Astrocyte (in vitro differentiated cells and primary cell): ENCODE measurements at regions not wholly inside any gene's neighbourhood (a gene's known extent, or its start where the extent isn't known, plus 50 kb on each side); places are given as distances from the start of the nearest gene placed in this dataset.

Source experiments
- DNase-seq: peaks from one replicate; pipeline ENCODE4 v3.0.0-alpha.2; 2010; ENCODE audit warnings: low read depth
- FAIRE-seq: peaks from 2 replicates; lab custom pipeline; 2011; peaks lifted over from hg19 to GRCh38; lab: Jason Lieb, UNC
- H2AFZ ChIP-seq: 2 replicates; pipeline ENCODE4 v1.6.0; 2012; ENCODE audit warnings: low read depth, low read length, inconsistent platforms
- H3K27ac ChIP-seq: 2 replicates; pipeline ENCODE4 v1.5.1; 2011; ENCODE audit warnings: low read depth, low read length, inconsistent platforms
- H3K27me3 ChIP-seq: 2 replicates; pipeline ENCODE4 v1.6.0; 2011; ENCODE audit warnings: low read length, inconsistent platforms; ENCODE audit not compliant: insufficient read depth
- H3K36me3 ChIP-seq: 2 replicates; pipeline ENCODE4 v1.5.1; 2011; ENCODE audit warnings: low read length, inconsistent platforms; ENCODE audit not compliant: insufficient read depth
- H3K4me1 ChIP-seq: 2 replicates; pipeline ENCODE4 v1.5.1; 2011; ENCODE audit warnings: low read length, inconsistent platforms; ENCODE audit not compliant: insufficient read depth
- H3K4me2 ChIP-seq: 2 replicates; pipeline ENCODE4 v1.6.0; 2012; ENCODE audit warnings: low read length, inconsistent platforms
- H3K4me3 ChIP-seq: 2 replicates; pipeline ENCODE4 v1.5.1; 2011; ENCODE audit warnings: low read depth, mild to moderate bottlenecking, low read length, inconsistent platforms; ENCODE audit not compliant: insufficient read depth
- H3K79me2 ChIP-seq: 2 replicates; pipeline ENCODE4 v1.6.0; 2012; ENCODE audit warnings: mild to moderate bottlenecking, low read length, inconsistent platforms; ENCODE audit not compliant: insufficient read depth
- H3K9ac ChIP-seq: 2 replicates; pipeline ENCODE4 v1.6.0; 2012; ENCODE audit warnings: mild to moderate bottlenecking, low read length, inconsistent platforms
- H3K9me3 ChIP-seq: 2 replicates; pipeline ENCODE4 v1.5.1; 2012; ENCODE audit warnings: low read depth, mild to moderate bottlenecking, low read length, inconsistent platforms; ENCODE audit not compliant: insufficient read depth
- H4K20me1 ChIP-seq: 2 replicates; pipeline ENCODE4 v1.6.0; 2012; ENCODE audit warnings: low read length, inconsistent platforms; ENCODE audit not compliant: insufficient read depth
- H3K27ac Mint-ChIP-seq: one replicate; pipeline ENCODE4 v1.8.0; 2021; ENCODE audit warnings: mild to moderate bottlenecking, mixed read lengths; ENCODE audit not compliant: unreplicated experiment
- H3K27me3 Mint-ChIP-seq: one replicate; pipeline ENCODE4 v1.8.0; 2021; ENCODE audit warnings: low read depth, mixed read lengths; ENCODE audit not compliant: unreplicated experiment
- H3K36me3 Mint-ChIP-seq: one replicate; pipeline ENCODE4 v1.8.0; 2021; ENCODE audit warnings: low read depth, mixed read lengths; ENCODE audit not compliant: unreplicated experiment
- H3K4me1 Mint-ChIP-seq: one replicate; pipeline ENCODE4 v1.8.0; 2021; ENCODE audit warnings: low read depth, mixed read lengths; ENCODE audit not compliant: unreplicated experiment
- H3K4me3 Mint-ChIP-seq: one replicate; pipeline ENCODE4 v1.8.0; 2021; ENCODE audit warnings: mild to moderate bottlenecking, moderate library complexity, mixed read lengths; ENCODE audit not compliant: unreplicated experiment
- H3K9me3 Mint-ChIP-seq: one replicate; pipeline ENCODE4 v1.8.0; 2021; ENCODE audit warnings: mild to moderate bottlenecking, mixed read lengths; ENCODE audit not compliant: unreplicated experiment
- CTCF ChIP-seq: IDR thresholded peaks from 2 replicates; pipeline ENCODE4 v1.5.1; 2011; ENCODE audit warnings: low read depth, mild to moderate bottlenecking, inconsistent platforms, low read length, moderate library complexity; ENCODE audit not compliant: insufficient read depth
- EZH2 ChIP-seq: IDR thresholded peaks from 2 replicates; pipeline ENCODE4 v1.6.1; 2012; ENCODE audit warnings: mild to moderate bottlenecking, low read length, inconsistent platforms; ENCODE audit not compliant: insufficient read depth

- H3K9me3 Mint-ChIP-seq = peaks cover 12% of the 10 kb centered on the region
- H3K27ac Mint-ChIP-seq = no peak overlapping the region
- H3K27me3 Mint-ChIP-seq = peaks cover 87% of the 10 kb centered on the region
- no peaks in the 10 kb centered on the region for H4K20me1 ChIP-seq
- H3K27ac ChIP-seq = no peak overlapping the region
- FAIRE-seq (no peak), DNase-seq (peak; percentile 87)
- H2AFZ ChIP-seq = no peak overlapping the region
- TF ChIP-seq EZH2 (no peak), CTCF (no peak)
- H3K4me1 Mint-ChIP-seq = peaks cover 16% of the 10 kb centered on the region
- no peaks in the 10 kb centered on the region for H3K79me2 ChIP-seq
- H3K36me3 ChIP-seq = no peaks in the 10 kb centered on the region
- H3K27me3 ChIP-seq = peaks cover 50% of the 10 kb centered on the region
- H3K4me3 Mint-ChIP-seq = no peak overlapping the region
- no peak overlapping the region for H3K4me3 ChIP-seq
- no peak overlapping the region for H3K9ac ChIP-seq
- peaks cover 11% of the 10 kb centered on the region for H3K4me1 ChIP-seq
- peak overlapping the region; percentile 45 for H3K4me2 ChIP-seq
- H3K36me3 Mint-ChIP-seq = peaks cover under 1% of the 10 kb centered on the region
- no peaks in the 10 kb centered on the region for H3K9me3 ChIP-seq
Measured at GRCh38 chr3:193960487-193961274, 175.3 kb upstream of the HES1 start.

- peaks cover 80% of the 10 kb centered on the region for H3K27me3 Mint-ChIP-seq
- no peak overlapping the region for H3K4me3 Mint-ChIP-seq
- H3K9ac ChIP-seq = no peak overlapping the region
- no peak overlapping the region for H3K4me3 ChIP-seq
- no peak overlapping the region for H2AFZ ChIP-seq
- H3K4me2 ChIP-seq = peak overlapping the region; percentile 47
- H3K27ac ChIP-seq = no peak overlapping the region
- H3K9me3 ChIP-seq = no peaks in the 10 kb centered on the region
- no peak overlapping the region for H3K27ac Mint-ChIP-seq
- TF ChIP-seq EZH2 (no peak), CTCF (no peak)
- H3K4me1 Mint-ChIP-seq = peaks cover 16% of the 10 kb centered on the region
- peaks cover 49% of the 10 kb centered on the region for H3K27me3 ChIP-seq
- H3K4me1 ChIP-seq = peaks cover 11% of the 10 kb centered on the region
- H3K36me3 ChIP-seq = no peaks in the 10 kb centered on the region
- DNase-seq (peak; percentile 73), FAIRE-seq (no peak)
- H3K79me2 ChIP-seq = no peaks in the 10 kb centered on the region
- H3K36me3 Mint-ChIP-seq = no peaks in the 10 kb centered on the region
- no peaks in the 10 kb centered on the region for H4K20me1 ChIP-seq
- peaks cover 9% of the 10 kb centered on the region for H3K9me3 Mint-ChIP-seq
Measured at GRCh38 chr3:193962986-193963685, 172.8 kb upstream of the HES1 start.
